GM23248 (cell line): ENCODE measurements at regions not wholly inside any gene's neighbourhood (a gene's known extent, or its start where the extent isn't known, plus 50 kb on each side); places are given as distances from the start of the nearest gene placed in this dataset.

Source experiments
- EZH2 ChIP-seq: fragments of 200-600 bp; sonication (generic); IDR thresholded peaks from 2 replicates; pipeline ENCODE4 v1.6.1; 2018; ENCODE audit warnings: antibody characterized with exemption, mild to moderate bottlenecking; ENCODE audit not compliant: insufficient read depth, poor library complexity, severe bottlenecking
- EZH2phosphoT487 ChIP-seq: fragments of 200-600 bp; sonication (generic); IDR thresholded peaks from 2 replicates; pipeline ENCODE4 v1.6.1; 2018; ENCODE audit warnings: antibody characterized with exemption, moderate library complexity, mild to moderate bottlenecking, low read depth; ENCODE audit not compliant: insufficient read depth

GRCh38 chr1:148352470-148353053, 130.5 kb downstream of the PPIAL4G start:
- TF ChIP-seq EZH2phosphoT487 (no peak), EZH2 (no peak)
